Hindlimb muscle (tissue), 1 donor: ENCODE measurements at regions not wholly inside any gene's neighbourhood (a gene's known extent, or its start where the extent isn't known, plus 50 kb on each side); places are given as distances from the start of the nearest gene placed in this dataset.
"Not testable (repeated sequence)": the region's sequence is repeated elsewhere in the genome, so short reads cannot be mapped to it uniquely, and the experiment has no call there.

ENCODE experiments used
- DNase-seq: peaks from one replicate; pipeline ENCODE4 v3.0.0-alpha.2; 2013

DNA sequence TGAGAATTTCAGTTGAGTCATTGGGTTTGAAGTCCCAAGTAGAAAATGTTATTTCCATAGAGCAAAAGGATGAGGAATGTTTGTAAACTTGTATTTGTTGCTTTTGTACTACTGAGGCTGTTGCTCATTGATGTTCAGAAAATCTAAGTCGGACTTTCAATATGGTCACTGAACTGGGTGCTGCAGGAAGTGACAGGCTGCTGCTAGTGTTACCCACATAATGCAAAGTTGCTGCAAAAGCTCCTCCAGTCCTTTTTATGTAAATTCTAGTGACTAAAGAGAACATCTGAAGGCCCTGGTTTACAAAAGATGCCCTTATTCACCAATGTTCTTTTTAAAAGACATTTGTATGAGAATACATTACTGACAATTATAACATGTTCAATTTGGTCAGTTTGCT, 131.1 kb upstream of the FAM98A start:
- no peak for DNase-seq

DNA sequence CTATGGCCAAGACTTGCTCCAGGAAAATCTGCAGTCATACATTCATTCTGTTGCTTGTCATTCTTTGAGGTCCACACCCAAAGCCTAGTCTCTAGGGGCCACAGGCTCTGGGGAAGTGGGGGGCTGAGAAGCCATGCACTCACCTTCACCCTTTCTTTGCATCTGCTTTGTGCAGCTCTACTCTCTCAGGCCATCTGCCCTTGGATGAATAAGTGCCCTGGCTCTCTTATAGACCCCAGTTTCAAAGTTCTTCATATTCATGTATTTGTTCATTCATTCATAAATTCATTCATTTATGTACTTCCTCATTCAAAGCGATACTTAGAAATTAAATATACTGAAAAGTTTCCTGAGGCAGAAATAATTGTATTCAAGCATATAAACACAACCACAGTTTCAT, 130.3 kb upstream of the FAM98A start:
- no peak for DNase-seq

GRCh38 chr2:33728106-33728505, 129.0 kb upstream of the FAM98A start:
- DNase-seq, result no peak

GRCh38 chr2:33727361-33728032, 128.4 kb upstream of the FAM98A start:
- no peak for DNase-seq

- DNase-seq, result no peak
Observed at GRCh38 chr2:33726415-33726814, 127.3 kb upstream of the FAM98A start.

DNA sequence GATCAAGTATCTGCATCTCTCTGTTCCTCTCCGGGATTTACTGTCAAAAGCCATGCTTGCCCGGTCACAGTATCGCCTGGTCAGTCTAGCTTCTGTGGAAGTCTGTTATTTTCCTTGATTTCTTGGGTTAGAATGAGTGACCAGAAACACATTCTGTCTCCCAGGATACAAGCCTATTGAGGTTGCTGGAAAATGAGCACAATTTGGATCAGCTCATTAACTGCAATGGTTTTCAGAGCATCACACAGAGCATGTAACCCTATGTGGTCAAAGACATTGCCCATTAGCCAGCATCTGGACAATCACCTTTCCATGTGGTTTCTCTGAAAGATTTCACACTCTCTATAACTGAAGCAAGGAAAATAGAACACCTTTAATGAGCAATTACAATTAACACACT, 124.2 kb upstream of the FAM98A start:
- no peak for DNase-seq

GRCh38 chr2:33719067-33719466, 120.0 kb upstream of the FAM98A start:
- no peak for DNase-seq

- DNase-seq, result no peak
Observed at GRCh38 chr2:33712674-33713073, 113.6 kb upstream of the FAM98A start.

- DNase-seq, result no peak
Observed at GRCh38 chr2:33709951-33710350, 110.9 kb upstream of the FAM98A start.

GRCh38 chr2:33707312-33707711, 108.2 kb upstream of the FAM98A start:
- DNase-seq, result no peak

- no peak for DNase-seq
Observed at GRCh38 chr2:33706410-33706809, 107.3 kb upstream of the FAM98A start.

- no peak for DNase-seq
Observed at GRCh38 chr2:33704406-33704855, 105.3 kb upstream of the FAM98A start.

- DNase-seq, result no peak
Observed at GRCh38 chr2:33696234-33696633, 97.1 kb upstream of the FAM98A start.

DNA sequence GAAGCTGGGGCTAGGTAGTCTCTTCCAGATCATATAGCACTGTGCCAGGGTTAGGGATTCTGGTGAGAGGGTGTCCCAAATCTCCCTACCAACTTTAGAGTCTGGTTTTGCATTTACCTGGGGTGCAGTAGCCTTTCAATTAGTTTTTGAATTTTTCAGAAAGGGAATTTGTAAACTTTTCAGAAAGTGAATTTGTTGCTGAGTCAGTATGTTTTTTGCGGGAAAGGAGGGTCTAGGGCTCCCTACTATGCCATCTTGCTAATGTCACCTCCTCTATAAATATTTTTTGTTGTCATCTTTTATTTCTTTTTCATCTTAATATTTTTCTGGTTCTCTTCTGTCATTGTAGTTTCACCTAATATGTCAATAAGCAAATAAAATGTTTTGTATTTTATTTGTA, 95.8 kb upstream of the FAM98A start:
- DNase-seq, result no peak

DNA sequence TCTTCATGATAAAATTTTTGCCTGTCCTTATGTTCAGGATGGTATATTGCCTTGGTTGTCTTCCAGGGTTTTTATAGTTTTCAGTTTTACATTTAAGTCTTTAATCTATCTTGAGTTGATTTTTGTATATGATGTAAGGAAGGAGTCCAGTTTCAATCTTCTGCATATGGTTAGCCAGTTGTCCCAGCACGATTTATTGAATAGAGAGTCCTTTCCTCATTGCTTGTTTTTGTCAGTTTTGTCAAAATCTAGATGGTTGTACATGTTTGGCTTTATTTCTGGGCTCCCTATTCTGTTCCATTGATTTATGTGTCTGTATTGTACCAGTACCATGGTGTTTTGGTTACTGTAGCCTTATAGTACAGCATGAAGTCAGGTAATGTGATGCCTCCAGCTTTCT, 91.6 kb upstream of the FAM98A start:
- not testable (repeated sequence) for DNase-seq

- no peak for DNase-seq
Observed at GRCh38 chr2:33681364-33681757, 82.3 kb upstream of the FAM98A start.

- DNase-seq, result peak; percentile 7
Observed at GRCh38 chr2:33680644-33681363, 81.7 kb upstream of the FAM98A start.

DNA sequence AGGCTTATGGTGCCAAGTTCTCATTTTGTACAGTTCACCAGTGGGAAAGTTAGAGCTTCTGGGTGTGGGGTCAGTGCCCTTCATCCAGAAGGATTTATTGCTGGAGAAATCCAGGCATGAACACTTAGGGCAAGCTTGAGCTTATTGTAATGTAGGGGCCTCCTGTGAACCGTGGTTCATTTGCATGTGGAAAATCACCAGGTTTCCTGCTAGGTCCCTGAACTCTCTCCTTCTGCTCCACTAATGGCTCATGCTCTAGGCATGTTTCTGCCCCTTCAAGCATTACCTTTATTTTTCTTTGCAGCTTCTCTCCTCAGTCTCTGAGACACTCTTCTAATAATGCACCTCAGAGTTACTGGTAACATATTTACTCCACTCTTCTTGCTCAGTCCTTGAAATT, 79.3 kb upstream of the FAM98A start:
- DNase-seq, result no peak

DNA sequence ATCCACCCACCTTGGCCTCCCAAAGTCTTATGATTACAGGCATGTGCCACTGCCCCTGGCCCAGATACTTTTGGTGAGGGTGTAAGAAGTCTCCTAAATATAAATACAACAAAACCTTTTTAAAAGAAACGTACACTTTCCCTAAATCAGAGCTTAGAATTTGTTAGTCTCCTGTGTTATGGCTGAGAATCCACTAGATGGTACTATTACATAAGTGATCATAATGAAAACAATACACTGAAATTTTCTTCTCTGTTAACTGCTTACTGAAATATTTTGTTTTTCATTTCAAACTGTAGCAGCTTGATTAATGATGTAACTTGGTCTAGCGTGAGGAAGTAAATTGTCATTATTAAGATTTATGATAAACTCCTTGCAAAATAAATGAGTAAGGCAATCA, 74.8 kb upstream of the FAM98A start:
- DNase-seq, result no peak

GRCh38 chr2:33672896-33673295, 73.8 kb upstream of the FAM98A start:
- DNase-seq, result no peak

- DNase-seq, result no peak
Observed at GRCh38 chr2:33672389-33672788, 73.3 kb upstream of the FAM98A start.

DNA sequence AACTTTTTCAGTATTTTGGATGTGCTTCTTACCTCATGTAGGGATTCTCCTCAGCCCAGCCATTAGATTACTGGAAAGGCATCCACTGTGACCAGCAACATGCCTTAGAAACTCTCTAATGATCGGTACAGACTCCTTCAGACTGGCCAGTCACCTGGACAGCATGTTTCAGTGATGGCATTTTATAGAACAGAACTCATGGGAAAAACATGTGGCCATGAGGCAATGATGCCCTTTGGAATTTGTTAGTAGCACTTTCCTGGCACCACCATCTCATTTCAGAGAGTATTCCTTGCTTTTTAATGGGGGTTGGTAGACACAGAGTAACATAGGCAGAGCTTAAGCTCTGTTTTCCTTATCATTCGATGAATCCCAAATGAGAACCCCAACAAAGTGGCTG, 72.1 kb upstream of the FAM98A start:
- no peak for DNase-seq

DNA sequence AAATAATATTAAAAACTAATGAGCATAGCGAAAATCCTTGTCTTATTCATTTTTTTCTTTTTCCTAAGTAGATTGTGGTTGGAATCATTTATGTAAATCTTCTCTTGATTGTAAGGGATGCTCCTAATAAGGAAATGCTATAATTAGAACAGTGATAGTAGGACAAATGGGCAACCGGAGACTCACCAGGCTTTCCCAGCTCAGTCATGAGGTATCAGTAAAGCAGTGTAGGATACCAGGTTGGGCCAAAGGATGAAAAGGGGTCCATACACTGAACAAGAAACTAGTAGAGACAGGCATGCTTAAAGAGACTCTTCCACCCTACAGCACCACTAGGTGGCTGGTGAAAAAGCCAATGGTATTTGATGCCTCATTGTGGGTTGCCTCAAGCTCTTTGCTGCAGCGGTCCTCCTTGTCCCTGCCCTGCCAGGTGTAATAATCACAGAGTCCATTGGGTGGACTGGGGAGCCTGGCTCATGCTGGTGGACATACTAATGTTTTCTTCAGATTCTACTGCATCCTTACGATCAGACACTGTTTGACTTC, 71.4 kb upstream of the FAM98A start:
- no peak for DNase-seq

DNA sequence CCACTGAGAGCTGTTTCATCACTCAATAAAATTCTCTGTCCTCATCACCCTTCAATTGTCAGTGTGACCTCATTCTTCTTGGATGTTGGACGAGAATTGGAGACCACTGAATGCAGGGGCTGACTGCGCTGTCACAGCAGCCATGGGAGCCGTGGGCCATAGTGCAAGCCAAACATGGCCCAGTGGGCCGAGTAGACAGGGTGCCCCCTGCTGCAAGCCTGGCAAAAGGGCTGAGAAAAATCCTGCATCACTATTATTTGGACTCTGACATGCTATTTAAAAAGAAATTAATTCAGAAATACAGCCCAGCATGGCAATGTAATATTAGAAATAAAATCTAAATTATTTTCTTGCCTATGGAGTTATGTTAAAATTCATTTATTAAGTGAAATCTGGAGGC, 67.8 kb upstream of the FAM98A start:
- DNase-seq, result no peak
